Anterior cingulate cortex (tissue), 58 donors: ENCODE measurements at regions not wholly inside any gene's neighbourhood (a gene's known extent, or its start where the extent isn't known, plus 50 kb on each side); places are given as distances from the start of the nearest gene placed in this dataset.

Experiments
- DNase-seq, 58 donors: peaks; one replicate each; lab custom pipeline; 2025; lab: John Stamatoyannopoulos, UW

GRCh38 chr7:18352339-18353255 is 143.0 kb upstream of the HDAC9 start:
- DNase-seq: peak in 16 of 58 donors; percentile 4 to 47 (median 16)

GRCh38 chr7:18353339-18353738 is 142.2 kb upstream of the HDAC9 start:
- DNase-seq: no peak

GRCh38 chr7:18354108-18355085 is 141.2 kb upstream of the HDAC9 start:
- no peak for DNase-seq

GRCh38 chr7:18356191-18356645 is 139.3 kb upstream of the HDAC9 start:
- no peak for DNase-seq

DNA sequence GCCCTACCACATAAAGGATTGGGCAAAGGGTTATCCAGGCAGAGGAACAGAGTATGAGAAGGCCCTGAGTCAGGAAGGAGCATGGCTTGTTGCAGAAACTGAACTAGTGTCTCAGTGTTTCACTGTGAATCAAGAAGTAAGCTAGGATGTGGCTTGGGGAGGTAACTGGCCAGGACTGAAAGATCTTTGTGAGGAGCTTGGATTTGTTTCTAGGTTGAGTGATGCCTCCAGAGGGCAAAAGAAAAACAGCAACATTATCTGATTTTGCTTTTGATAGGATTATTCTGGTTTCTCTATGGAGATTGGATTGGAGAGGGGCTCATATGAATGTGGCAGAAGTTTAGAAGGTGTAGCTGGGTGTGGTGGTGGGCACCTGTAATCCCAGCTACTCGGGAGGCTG is 137.9 kb upstream of the HDAC9 start:
- no peak for DNase-seq

- no peak for DNase-seq
Observed at GRCh38 chr7:18361756-18362155, 133.8 kb upstream of the HDAC9 start.

DNA sequence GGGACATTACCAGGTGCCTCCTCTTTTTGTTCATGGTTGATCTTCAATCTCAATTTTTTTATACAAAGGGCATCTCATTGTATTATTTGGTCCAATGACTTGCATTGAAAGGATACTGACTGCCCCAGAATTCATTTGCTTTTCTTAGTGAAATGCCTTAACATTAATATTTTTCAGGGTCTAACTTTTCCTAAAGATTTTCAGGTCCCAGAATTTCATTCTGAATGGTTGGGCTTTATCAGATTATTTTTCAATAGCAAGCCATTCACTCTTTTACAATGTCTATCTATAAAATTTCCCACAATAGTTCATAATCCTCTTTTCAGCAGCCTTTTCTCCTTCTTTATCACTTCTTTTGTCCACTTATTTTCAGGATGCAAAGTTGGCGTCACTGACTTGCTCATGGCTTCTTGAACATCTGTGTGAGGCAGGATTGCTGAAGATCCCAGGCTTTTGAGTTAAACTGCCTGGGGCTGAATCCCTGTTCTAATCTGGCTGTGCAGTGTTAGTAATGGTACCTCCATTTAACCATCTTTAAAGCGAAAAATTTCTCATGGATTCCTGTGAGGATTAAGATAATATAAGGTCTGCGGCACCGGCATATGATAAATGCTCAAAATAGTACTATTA is 131.7 kb upstream of the HDAC9 start:
- no peak for DNase-seq

DNA sequence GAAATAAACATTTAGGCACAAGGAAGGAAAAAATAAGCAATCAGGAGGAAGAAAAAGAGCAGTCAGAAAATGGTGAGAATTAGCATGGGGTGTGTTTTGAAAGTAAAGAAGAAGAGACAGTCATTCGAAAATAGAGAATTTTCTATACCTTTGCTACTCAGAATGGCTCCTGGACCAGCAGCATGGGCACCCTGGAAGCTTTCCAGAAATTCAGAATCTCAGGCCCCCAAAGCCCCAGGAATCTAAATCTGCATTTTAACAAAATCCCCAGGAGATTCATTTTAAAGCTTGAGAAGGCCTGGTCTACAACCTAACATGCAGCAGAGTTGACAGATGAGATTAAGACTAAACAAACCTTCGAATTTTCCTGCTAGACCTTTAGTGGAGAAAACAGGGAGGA is 131.2 kb upstream of the HDAC9 start:
- DNase-seq: no peak

- DNase-seq: no peak
Observed at GRCh38 chr7:18366394-18366793, 129.2 kb upstream of the HDAC9 start.

DNA sequence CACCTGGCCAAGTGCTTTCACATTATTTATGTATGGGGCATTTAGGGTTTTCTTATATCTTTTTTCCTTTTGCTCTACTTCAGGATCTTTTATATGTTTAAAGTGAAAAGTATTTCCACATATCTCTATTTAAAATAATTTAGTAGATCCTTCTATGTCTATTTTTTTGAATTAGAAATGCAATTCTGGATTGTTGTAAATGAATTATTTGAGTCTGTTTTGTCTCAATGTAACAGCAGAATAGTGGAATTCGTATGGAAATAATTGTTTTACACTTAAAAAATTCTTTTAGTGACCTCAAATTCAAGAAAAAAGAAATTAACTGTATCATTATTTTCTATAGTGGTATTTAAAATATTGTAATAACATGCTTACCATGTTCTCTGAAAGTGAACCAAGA is 126.5 kb upstream of the HDAC9 start:
- DNase-seq: no peak

GRCh38 chr7:18370633-18371032 is 124.9 kb upstream of the HDAC9 start:
- no peak for DNase-seq

DNA sequence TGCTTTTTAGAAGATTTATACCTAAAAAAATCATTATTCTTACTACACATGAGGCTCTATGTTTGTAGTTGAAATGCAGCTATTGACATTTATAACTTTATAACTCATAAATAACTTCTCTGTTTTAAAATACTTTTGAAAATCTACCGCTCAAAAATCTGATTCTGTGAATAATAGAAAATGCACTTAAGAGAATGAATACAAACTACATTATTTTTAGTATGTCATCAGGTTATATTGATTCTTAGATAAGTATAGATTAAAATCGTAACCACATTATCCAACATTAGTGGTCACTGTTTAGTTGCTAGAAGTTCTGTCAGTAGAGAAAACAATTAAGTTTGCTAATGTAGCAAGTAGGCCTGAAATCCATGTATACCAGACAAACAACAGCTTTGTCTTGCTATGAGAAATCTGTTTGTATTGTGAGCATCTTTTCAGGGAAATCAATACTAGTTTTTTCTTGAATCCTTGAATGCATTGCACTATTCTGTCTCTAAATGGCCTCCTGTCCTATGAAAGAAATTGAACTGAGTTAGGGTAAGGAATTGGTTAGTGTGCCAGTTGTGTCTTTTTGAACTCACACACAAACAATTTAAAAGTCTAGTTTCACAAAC is 116.5 kb upstream of the HDAC9 start:
- DNase-seq: no peak

DNA sequence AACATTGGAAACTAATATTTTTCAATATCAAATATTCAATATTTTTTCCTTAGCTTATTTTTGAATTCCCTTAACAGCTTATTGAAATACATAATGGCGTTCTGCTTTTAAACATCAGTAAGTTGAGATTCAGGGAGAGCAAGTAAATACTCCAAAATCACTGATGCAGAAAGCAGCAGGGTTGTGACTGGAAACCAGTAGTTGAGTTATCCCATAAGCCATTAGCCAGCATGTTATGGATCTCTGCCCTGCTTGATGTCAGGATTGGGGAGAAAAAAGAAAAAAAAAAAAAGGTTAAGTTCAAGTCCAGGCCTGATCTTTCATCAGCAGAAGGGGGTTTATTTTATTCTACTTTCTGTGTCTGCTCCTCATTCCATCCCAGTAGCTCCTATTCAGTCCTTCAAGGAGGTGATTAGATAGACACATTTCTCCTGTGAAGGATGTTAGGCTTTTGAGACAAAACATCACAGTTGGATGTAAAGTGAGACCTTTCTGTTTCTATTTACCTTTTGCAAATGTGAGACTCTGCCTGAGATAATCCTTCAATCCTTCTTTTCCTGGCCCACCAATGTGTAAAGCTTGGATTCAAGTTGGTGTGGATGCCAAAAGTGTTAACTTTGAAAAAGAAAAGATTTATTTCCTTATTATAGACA is 110.9 kb upstream of the HDAC9 start:
- no peak for DNase-seq

DNA sequence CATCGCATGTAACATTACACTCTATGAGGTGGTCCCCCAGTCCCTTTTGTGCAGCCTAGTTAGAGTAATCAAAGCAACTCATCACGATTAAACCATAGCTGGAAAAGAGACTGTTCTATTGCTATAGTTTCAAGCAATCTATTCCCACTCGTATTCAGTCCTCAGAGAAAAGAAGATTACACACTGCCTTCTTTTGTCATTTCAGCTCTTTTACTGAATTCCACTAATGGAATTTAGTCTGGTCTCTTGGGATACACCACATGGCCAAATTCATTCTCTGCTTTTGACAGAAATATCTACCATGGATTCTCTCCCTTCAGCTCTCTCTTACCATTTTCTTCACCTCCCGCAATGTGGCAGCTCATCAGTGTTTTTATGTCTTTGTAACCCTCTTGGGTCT is 108.9 kb upstream of the HDAC9 start:
- no peak for DNase-seq

GRCh38 chr7:18387191-18387735 is 108.3 kb upstream of the HDAC9 start:
- DNase-seq: peak in 2 of 58 donors; percentile 10 to 57

DNA sequence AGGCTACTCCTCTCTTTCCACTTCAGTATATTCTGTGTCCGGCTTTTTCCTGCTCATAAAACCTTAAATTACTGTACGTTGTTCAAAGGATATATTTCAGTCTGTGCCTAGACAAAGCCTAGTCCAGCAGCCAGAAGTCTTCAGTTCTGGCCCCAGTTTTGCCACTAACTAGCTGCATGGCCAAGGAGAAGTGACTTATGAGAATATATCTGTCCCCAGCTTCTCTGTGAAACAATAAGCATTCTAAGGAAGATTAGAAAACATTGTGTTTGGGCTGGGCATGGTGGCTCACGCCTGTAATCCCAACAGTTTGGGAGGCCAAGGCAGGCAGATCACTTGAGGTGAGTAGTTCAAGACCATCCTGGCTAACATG is 105.0 kb upstream of the HDAC9 start:
- DNase-seq: no peak

GRCh38 chr7:18393465-18394118 is 102.0 kb upstream of the HDAC9 start:
- no peak for DNase-seq

DNA sequence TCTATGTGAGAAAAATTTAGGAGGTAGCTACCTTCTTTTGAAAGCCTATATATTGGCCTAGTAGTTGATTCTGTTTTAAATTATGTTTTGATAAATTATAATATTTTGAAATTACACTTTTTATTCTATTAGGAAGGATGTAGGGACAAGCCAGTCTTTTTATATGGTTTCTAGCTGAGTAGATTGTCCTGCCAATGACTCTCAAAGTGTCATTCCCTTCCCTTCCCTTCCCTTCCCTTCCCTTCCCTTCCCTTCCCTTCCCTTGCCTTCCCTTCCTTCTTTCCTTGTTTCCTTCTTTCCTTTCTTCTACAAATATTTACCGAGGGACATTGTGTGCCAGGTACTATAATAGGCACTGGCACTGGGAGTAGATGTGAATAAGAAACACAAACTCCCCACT is 99.7 kb upstream of the HDAC9 start:
- DNase-seq: no peak

DNA sequence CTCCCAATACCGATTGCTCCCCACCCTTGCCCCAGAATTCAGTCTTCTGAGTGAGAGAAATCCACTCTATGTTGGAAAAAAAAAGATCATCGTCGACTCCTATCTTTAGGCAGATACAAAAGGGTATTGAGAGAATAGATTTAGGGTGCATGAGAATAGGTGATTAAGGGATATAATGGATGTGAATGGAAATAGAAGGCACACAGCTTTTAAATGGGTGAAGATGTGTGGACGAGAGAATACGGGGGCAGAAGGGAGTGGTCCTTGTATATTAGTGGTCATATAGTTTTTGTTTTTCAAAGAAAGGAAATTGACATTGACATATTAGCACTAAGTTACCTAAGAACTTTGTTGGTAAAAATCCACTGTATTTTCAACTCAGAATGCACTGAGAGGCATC is 98.6 kb upstream of the HDAC9 start:
- DNase-seq: no peak
